ENCODE measurements at regions not wholly inside any gene's neighbourhood (a gene's known extent, or its start where the extent isn't known, plus 50 kb on each side); places are given as distances from the start of the nearest gene placed in this dataset.

GRCh38 chr4:123319639-123320038, 77.0 kb upstream of the SPRY1 start (continued):
- TF ChIP-seq MYC (IDR thresholded peaks at IDR 0.05; ENCODE audit: borderline replicate concordance, low read length), result no peak

- Histone ChIP-seq H3K9me3 (0 out of 3 replicates have a peak, but pooled peaks cover 5% of the 10 kb centered on the region), H3K4me1 (no peaks in the 10 kb centered on the region), H3K4me3 (no peak overlapping the region), H3K27ac (no peak overlapping the region), H3K4me2 (no peak overlapping the region)
- POLR2A ChIA-PET, result no interaction called here
- TF ChIP-seq FOSL2 (IDR thresholded peaks at IDR 0.05) (no peak), FOSL2 (CRISPR knock-in tag; IDR thresholded peaks at IDR 0.05) (no peak), MAFK (IDR thresholded peaks at IDR 0.05; ENCODE audit: partially characterized antibody) (no peak), KDM1A (IDR thresholded peaks at IDR 0.05; ENCODE audit: low read depth) (no peak), CBX8 (IDR thresholded peaks at IDR 0.05) (no peak), HES2 (IDR thresholded peaks at IDR 0.05) (no peak), NPAS2 (CRISPR knock-in tag; IDR thresholded peaks at IDR 0.05; ENCODE audit: borderline replicate concordance) (no peak), ZC3H11A (IDR thresholded peaks at IDR 0.05) (no peak), CTCF (IDR thresholded peaks at IDR 0.05) (no peak), HMGXB4 (CRISPR knock-in tag; IDR thresholded peaks at IDR 0.05; ENCODE audit: borderline replicate concordance) (no peak), POLR2A (IDR thresholded peaks at IDR 0.05; ENCODE audit: low read length) (no peak), EP300 (IDR thresholded peaks at IDR 0.05) (no peak), RCOR1 (IDR thresholded peaks at IDR 0.05; ENCODE audit: low read depth, low read length) (no peak), TP53 (CRISPR knock-in tag; IDR thresholded peaks at IDR 0.05) (no peak), HOXA7 (CRISPR knock-in tag; IDR thresholded peaks at IDR 0.05) (no peak), NR3C1 (IDR thresholded peaks at IDR 0.05) (no peak), GATA3 (IDR thresholded peaks at IDR 0.05; ENCODE audit: borderline replicate concordance) (no peak), ATOH8 (CRISPR knock-in tag; IDR thresholded peaks at IDR 0.05; ENCODE audit: low read depth) (no peak), EHMT2 (IDR thresholded peaks at IDR 0.05; ENCODE audit: low read depth) (no peak)
- ATAC-seq (no peak), FAIRE-seq (no peak), DNase-seq (ENCODE audit: low read depth in 1 of 2, low spot score in 1 of 2) (no peak)
- 93% methylated on average over 2 of the region's 2 CpGs for WGBS (ENCODE audit: missing lambda C conversion rate)
- CTCF ChIA-PET, result interaction anchor here (0.5 kb wide), 1 partner anchor 244 kb away, joined by 3 read pairs; no protein-coding TSS in a partner anchor
Observed at GRCh38 chr4:123323998-123324397, 72.6 kb upstream of the SPRY1 start.

- WGBS (ENCODE audit: missing lambda C conversion rate), result 83% methylated on average over 3 of the region's 3 CpGs
- TF ChIP-seq RAD21 (conservative IDR thresholded peaks at IDR 0.05 in 1 of 2, IDR thresholded peaks at IDR 0.05 in 1 of 2) (no peak), JUN (IDR thresholded peaks at IDR 0.05) (no peak), MYC (IDR thresholded peaks at IDR 0.05; ENCODE audit: borderline replicate concordance, low read length) (no peak), JUNB (IDR thresholded peaks at IDR 0.05) (no peak), ZNF302 (CRISPR knock-in tag; IDR thresholded peaks at IDR 0.05) (no peak), EHF (CRISPR knock-in tag; IDR thresholded peaks at IDR 0.05) (no peak), USF2 (IDR thresholded peaks at IDR 0.05) (no peak), POLR2A (IDR thresholded peaks at IDR 0.05; ENCODE audit: low read length) (no peak), ZSCAN20 (CRISPR knock-in tag; IDR thresholded peaks at IDR 0.05) (no peak), RARB (CRISPR knock-in tag; IDR thresholded peaks at IDR 0.05) (no peak), CTCF (IDR thresholded peaks at IDR 0.05) (no peak)
- ATAC-seq (no peak), DNase-seq (ENCODE audit: low read depth in 1 of 2, low spot score in 1 of 2) (no peak), FAIRE-seq (no peak)
- POLR2A ChIA-PET, result no interaction called here
- 0 out of 3 replicates have a peak, but pooled peaks cover 5% of the 10 kb centered on the region for H3K9me3 ChIP-seq
- no peak overlapping the region for H3K4me3 ChIP-seq
- H3K27ac ChIP-seq, result no peak overlapping the region
- CTCF ChIA-PET, result interaction anchor here (0.6 to 0.9 kb wide), 2 partner anchors 9 to 240 kb away, joined by 3 to 7 read pairs; no protein-coding TSS in a partner anchor
- no peak overlapping the region for H3K4me2 ChIP-seq
- no peaks in the 10 kb centered on the region for H3K4me1 ChIP-seq
Observed at GRCh38 chr4:123325241-123325681, 71.3 kb upstream of the SPRY1 start.
